Lung (tissue), 11 donors: ENCODE measurements at regions not wholly inside any gene's neighbourhood (a gene's known extent, or its start where the extent isn't known, plus 50 kb on each side); places are given as distances from the start of the nearest gene placed in this dataset.
"Not testable (repeated sequence)": the region's sequence is repeated elsewhere in the genome, so short reads cannot be mapped to it uniquely, and the experiment has no call there.

Experiments used
- ATAC-seq: fragments of 200-7000 bp; cut with Tn5 transposase; one replicate; pipeline ENCODE4 v1.9.1; 2020; ENCODE audit warnings: moderate number of reproducible peaks; ENCODE audit not compliant: insufficient read depth, low FRiP score
- DNase-seq, 3 donors: peaks; one replicate each; pipeline ENCODE4 v3.0.0-alpha.2; 2013 to 2017
- H3K27ac ChIP-seq, 2 donors: one replicate each; pipeline ENCODE4 v1.5.1; 2013; ENCODE audit warnings: mild to moderate bottlenecking in 2 of 2, moderate library complexity in 2 of 2, control low read depth in 1 of 2, inconsistent platforms in 1 of 2, low read depth in 1 of 2, low read length in 1 of 2
- H3K27me3 ChIP-seq, 3 donors: one replicate each; pipeline ENCODE4 v1.5.1; 2013; ENCODE audit warnings: low read length in 2 of 3; ENCODE audit not compliant: control insufficient read depth in 3 of 3, insufficient read depth in 3 of 3
- H3K36me3 ChIP-seq, 4 donors: one replicate each; pipeline ENCODE4 v1.5.1; 2013; ENCODE audit warnings: low read length in 4 of 4, mild to moderate bottlenecking in 1 of 4, moderate library complexity in 1 of 4; ENCODE audit not compliant: control insufficient read depth in 4 of 4, insufficient read depth in 4 of 4
- H3K4me1 ChIP-seq, 5 donors: one replicate each; pipeline ENCODE4 v1.5.1; 2013; ENCODE audit warnings: low read length in 5 of 5, mild to moderate bottlenecking in 2 of 5, moderate library complexity in 1 of 5; ENCODE audit not compliant: control insufficient read depth in 5 of 5, insufficient read depth in 5 of 5
- H3K4me3 ChIP-seq: one replicate; pipeline ENCODE4 v1.5.1; 2013; ENCODE audit warnings: mild to moderate bottlenecking, control low read depth, moderate library complexity
- H3K9ac ChIP-seq, 2 donors: one replicate each; pipeline ENCODE4 v1.5.1; 2013; ENCODE audit warnings: low read length in 2 of 2, control low read depth in 1 of 2; ENCODE audit not compliant: insufficient read depth in 1 of 2
- H3K9me3 ChIP-seq, 4 donors: one replicate each; pipeline ENCODE4 v1.5.1; 2013; ENCODE audit warnings: low read length in 3 of 4, mild to moderate bottlenecking in 1 of 4, moderate library complexity in 1 of 4; ENCODE audit not compliant: control insufficient read depth in 4 of 4, insufficient read depth in 3 of 4
- CTCF ChIP-seq: IDR thresholded peaks from 2 replicates; pipeline ENCODE4 v1.5.1; 2012; ENCODE audit warnings: mild to moderate bottlenecking; ENCODE audit errors: control extremely low read depth, extremely low read depth
- WGBS, 2 donors: extraction: QIAGEN DNeasy Blood & Tissue Kit; methylation state at CpG; one replicate each; pipeline ENCODE4 v1.1.7; 2013; 5-methylcytosine and 5-hydroxymethylcytosine counted together
- donor health status: control.
- donor health status: control.
- donor health status: Bipolar disorder and iron deficiency.
- donor health status: healthy.
- donor health status: DM: yes; HTN: yes; CAD: no.

GRCh38 chr6:82534876-82535275 is 171.3 kb downstream of the TPBG start:
- Histone ChIP-seq H3K9me3 (no peaks in the 10 kb centered on the region), H3K9ac (no peak overlapping the region), H3K27me3 (no peaks in the 10 kb centered on the region), H3K4me1 (no peaks in the 10 kb centered on the region), H3K36me3 (no peaks in the 10 kb centered on the region), H3K27ac (no peak overlapping the region), H3K4me3 (no peak overlapping the region)
- no peak for ATAC-seq
- TF ChIP-seq CTCF, result no peak
- WGBS, 2 donors, result 78 to 87% methylated on average over 2 of the region's 2 CpGs
- DNase-seq, result no peak

GRCh38 chr6:82549480-82549879 is 185.9 kb downstream of the TPBG start:
- 97 to 98% methylated on average over 2 of the region's 2 CpGs for WGBS, 2 donors
- H3K27ac ChIP-seq, H3K4me1 ChIP-seq, H3K27me3 ChIP-seq, H3K4me3 ChIP-seq, H3K36me3 ChIP-seq, H3K9me3 ChIP-seq, H3K9ac ChIP-seq, DNase-seq, ATAC-seq: not testable (repeated sequence)

- not testable (repeated sequence) for H3K27ac ChIP-seq, DNase-seq, H3K9me3 ChIP-seq, H3K36me3 ChIP-seq, H3K4me1 ChIP-seq, H3K27me3 ChIP-seq, H3K4me3 ChIP-seq, ATAC-seq, H3K9ac ChIP-seq
- 67 to 91% methylated on average over 2 of the region's 2 CpGs for WGBS, 2 donors
Observed at GRCh38 chr6:82551311-82551710, 187.7 kb downstream of the TPBG start.

GRCh38 chr6:82551831-82552230 is 188.2 kb downstream of the TPBG start:
- H3K36me3 ChIP-seq, result no peaks in the 10 kb centered on the region
- no peak for DNase-seq
- H3K4me1 ChIP-seq, result no peaks in the 10 kb centered on the region
- 84 to 87% methylated on average over 7 of the region's 7 CpGs for WGBS, 2 donors
- H3K27ac ChIP-seq, result no peak overlapping the region
- no peak overlapping the region for H3K4me3 ChIP-seq
- TF ChIP-seq CTCF, result no peak
- ATAC-seq, result no peak
- H3K9me3 ChIP-seq, result peaks cover 0 to 3% (median 0%) of the 10 kb centered on the region in 4 donors
- H3K27me3 ChIP-seq, result no peaks in the 10 kb centered on the region
- no peak overlapping the region for H3K9ac ChIP-seq
